Activated CD8-positive, alpha-beta memory T cell treated with anti-CD3 and anti-CD28 coated beads for 48 hours (primary cell): ENCODE measurements at regions not wholly inside any gene's neighbourhood (a gene's known extent, or its start where the extent isn't known, plus 50 kb on each side); places are given as distances from the start of the nearest gene placed in this dataset.

Source experiments
- DNase-seq, 3 experiments: peaks; one replicate each; pipeline ENCODE4 v3.0.0-alpha.2; 2020; ENCODE audit warnings: low read depth in 2 of 3, low spot score in 2 of 3

GRCh38 chr3:31412832-31413231 lies 119.9 kb upstream of the STT3B start:
- DNase-seq: no peak

- DNase-seq: no peak
These were observed 119.2 kb upstream of the STT3B start for GRCh38 chr3:31413515-31413914.

- DNase-seq: no peak
These were observed 115.7 kb upstream of the STT3B start for GRCh38 chr3:31416980-31417379.

GRCh38 chr3:31417486-31417885 lies 115.2 kb upstream of the STT3B start:
- DNase-seq: no peak

- no peak for DNase-seq
These were observed 112.4 kb upstream of the STT3B start for GRCh38 chr3:31420311-31420710.

GRCh38 chr3:31421314-31422048 lies 111.2 kb upstream of the STT3B start:
- no peak for DNase-seq

GRCh38 chr3:31422237-31422636 lies 110.5 kb upstream of the STT3B start:
- DNase-seq: no peak

- no peak for DNase-seq
These were observed 109.2 kb upstream of the STT3B start for GRCh38 chr3:31423482-31423881.

- no peak for DNase-seq
These were observed 107.3 kb upstream of the STT3B start for GRCh38 chr3:31425401-31425800.

GRCh38 chr3:31427623-31428022 lies 105.1 kb upstream of the STT3B start:
- no peak for DNase-seq

- no peak for DNase-seq
These were observed 101.4 kb upstream of the STT3B start for GRCh38 chr3:31431321-31431720.

GRCh38 chr3:31432897-31433678 lies 99.6 kb upstream of the STT3B start:
- no peak for DNase-seq

GRCh38 chr3:31433679-31433992 lies 99.1 kb upstream of the STT3B start:
- DNase-seq: no peak

- DNase-seq: no peak
These were observed 97.9 kb upstream of the STT3B start for GRCh38 chr3:31434819-31435218.

GRCh38 chr3:31436830-31437229 lies 95.9 kb upstream of the STT3B start:
- no peak for DNase-seq

- no peak for DNase-seq
These were observed 94.0 kb upstream of the STT3B start for GRCh38 chr3:31438742-31439141.

GRCh38 chr3:31439890-31440750 lies 92.6 kb upstream of the STT3B start:
- DNase-seq: no peak

- DNase-seq: no peak
These were observed 91.8 kb upstream of the STT3B start for GRCh38 chr3:31440878-31441277.

GRCh38 chr3:31442755-31443154 lies 90.0 kb upstream of the STT3B start:
- DNase-seq: no peak

- no peak for DNase-seq
These were observed 88.2 kb upstream of the STT3B start for GRCh38 chr3:31444220-31445142.

GRCh38 chr3:31445701-31446100 lies 87.0 kb upstream of the STT3B start:
- no peak for DNase-seq
